Parathyroid adenoma (tissue), 2 donors: ENCODE measurements at regions not wholly inside any gene's neighbourhood (a gene's known extent, or its start where the extent isn't known, plus 50 kb on each side); places are given as distances from the start of the nearest gene placed in this dataset.

Source experiments
- H2AFZ ChIP-seq: fragments of 300-600 bp; sonication (generic); one replicate; pipeline ENCODE4 v1.7.0; 2017; ENCODE audit warnings: antibody characterized with exemption, mild to moderate bottlenecking
- H3K27ac ChIP-seq: fragments of 300-600 bp; sonication (generic); one replicate; pipeline ENCODE4 v1.7.0; 2017
- H3K27me3 ChIP-seq: fragments of 300-600 bp; sonication (generic); one replicate; pipeline ENCODE4 v1.7.0; 2017; ENCODE audit warnings: low read length; ENCODE audit not compliant: control insufficient read depth, insufficient read depth
- H3K36me3 ChIP-seq: fragments of 300-600 bp; sonication (generic); one replicate; pipeline ENCODE4 v1.7.0; 2017; ENCODE audit warnings: low read length; ENCODE audit not compliant: control insufficient read depth, insufficient read depth
- H3K4me1 ChIP-seq: fragments of 300-600 bp; sonication (generic); one replicate; pipeline ENCODE4 v1.7.0; 2017; ENCODE audit warnings: control low read depth
- H3K4me2 ChIP-seq: fragments of 300-600 bp; sonication (generic); one replicate; pipeline ENCODE4 v1.7.0; 2017; ENCODE audit warnings: low read length
- H3K4me3 ChIP-seq: fragments of 300-600 bp; sonication (generic); one replicate; pipeline ENCODE4 v1.7.0; 2017; ENCODE audit warnings: low read depth, low read length
- H3K79me2 ChIP-seq: fragments of 300-600 bp; sonication (generic); one replicate; pipeline ENCODE4 v1.7.0; 2017; ENCODE audit warnings: control low read depth
- H3K9ac ChIP-seq: fragments of 300-600 bp; sonication (generic); one replicate; pipeline ENCODE4 v1.7.0; 2017; ENCODE audit warnings: mild to moderate bottlenecking
- H3K9me3 ChIP-seq: fragments of 300-600 bp; sonication (generic); one replicate; pipeline ENCODE4 v1.7.0; 2017; ENCODE audit warnings: low read length; ENCODE audit not compliant: control insufficient read depth
- CTCF ChIP-seq: fragments of 300-600 bp; sonication (generic); IDR thresholded peaks from one replicate; pipeline ENCODE4 v1.7.0; 2017; ENCODE audit warnings: antibody characterized with exemption, mild to moderate bottlenecking
- donor health status: primary hyperparathyroidism.

GRCh38 chr9:108543251-108543778, 312.5 kb downstream of the ACTL7B start:
- TF ChIP-seq CTCF: no peak
- H3K79me2 ChIP-seq: no peaks in the 10 kb centered on the region
- no peaks in the 10 kb centered on the region for H3K9me3 ChIP-seq
- no peak overlapping the region for H2AFZ ChIP-seq
- H3K4me2 ChIP-seq: no peak overlapping the region
- H3K36me3 ChIP-seq: no peaks in the 10 kb centered on the region
- H3K4me1 ChIP-seq: no peaks in the 10 kb centered on the region
- no peak overlapping the region for H3K9ac ChIP-seq
- no peak overlapping the region for H3K4me3 ChIP-seq
- H3K27ac ChIP-seq: no peak overlapping the region
- no peaks in the 10 kb centered on the region for H3K27me3 ChIP-seq

- H3K4me1 ChIP-seq: no peaks in the 10 kb centered on the region
- no peak overlapping the region for H3K27ac ChIP-seq
- no peak overlapping the region for H2AFZ ChIP-seq
- no peak overlapping the region for H3K4me2 ChIP-seq
- H3K4me3 ChIP-seq: no peak overlapping the region
- H3K36me3 ChIP-seq: no peaks in the 10 kb centered on the region
- no peak overlapping the region for H3K9ac ChIP-seq
- H3K9me3 ChIP-seq: no peaks in the 10 kb centered on the region
- no peak for TF ChIP-seq CTCF
- H3K27me3 ChIP-seq: no peaks in the 10 kb centered on the region
- no peaks in the 10 kb centered on the region for H3K79me2 ChIP-seq
Observed at GRCh38 chr9:108537756-108538155, 318.0 kb downstream of the ACTL7B start.

- no peak for TF ChIP-seq CTCF
- no peaks in the 10 kb centered on the region for H3K27me3 ChIP-seq
- no peaks in the 10 kb centered on the region for H3K36me3 ChIP-seq
- H3K9ac ChIP-seq: no peak overlapping the region
- no peak overlapping the region for H3K4me3 ChIP-seq
- H3K27ac ChIP-seq: no peak overlapping the region
- no peak overlapping the region for H2AFZ ChIP-seq
- no peaks in the 10 kb centered on the region for H3K79me2 ChIP-seq
- no peaks in the 10 kb centered on the region for H3K4me1 ChIP-seq
- H3K9me3 ChIP-seq: no peaks in the 10 kb centered on the region
- no peak overlapping the region for H3K4me2 ChIP-seq
Observed at GRCh38 chr9:108536836-108537601, 318.8 kb downstream of the ACTL7B start.

- H3K9me3 ChIP-seq: no peaks in the 10 kb centered on the region
- no peak for TF ChIP-seq CTCF
Observed at GRCh38 chr9:108535526-108535925, 320.3 kb downstream of the ACTL7B start.

GRCh38 chr9:108534741-108535140, 321.0 kb downstream of the ACTL7B start:
- Histone ChIP-seq H2AFZ (no peak overlapping the region), H3K27ac (no peak overlapping the region), H3K9ac (no peak overlapping the region), H3K36me3 (no peaks in the 10 kb centered on the region), H3K79me2 (no peaks in the 10 kb centered on the region), H3K4me3 (no peak overlapping the region), H3K4me2 (no peak overlapping the region), H3K27me3 (no peaks in the 10 kb centered on the region), H3K9me3 (no peaks in the 10 kb centered on the region), H3K4me1 (no peaks in the 10 kb centered on the region)
- no peak for TF ChIP-seq CTCF

More at GRCh38 chr9:108535526-108535925, 320.3 kb downstream of the ACTL7B start:
- Histone ChIP-seq H3K27me3 (no peaks in the 10 kb centered on the region), H3K4me2 (no peak overlapping the region), H3K79me2 (no peaks in the 10 kb centered on the region), H3K36me3 (no peaks in the 10 kb centered on the region), H3K27ac (no peak overlapping the region), H3K9ac (no peak overlapping the region), H3K4me3 (no peak overlapping the region), H2AFZ (no peak overlapping the region), H3K4me1 (no peaks in the 10 kb centered on the region)
